ENCODE measurements at regions not wholly inside any gene's neighbourhood (a gene's known extent, or its start where the extent isn't known, plus 50 kb on each side); places are given as distances from the start of the nearest gene placed in this dataset.

DNA sequence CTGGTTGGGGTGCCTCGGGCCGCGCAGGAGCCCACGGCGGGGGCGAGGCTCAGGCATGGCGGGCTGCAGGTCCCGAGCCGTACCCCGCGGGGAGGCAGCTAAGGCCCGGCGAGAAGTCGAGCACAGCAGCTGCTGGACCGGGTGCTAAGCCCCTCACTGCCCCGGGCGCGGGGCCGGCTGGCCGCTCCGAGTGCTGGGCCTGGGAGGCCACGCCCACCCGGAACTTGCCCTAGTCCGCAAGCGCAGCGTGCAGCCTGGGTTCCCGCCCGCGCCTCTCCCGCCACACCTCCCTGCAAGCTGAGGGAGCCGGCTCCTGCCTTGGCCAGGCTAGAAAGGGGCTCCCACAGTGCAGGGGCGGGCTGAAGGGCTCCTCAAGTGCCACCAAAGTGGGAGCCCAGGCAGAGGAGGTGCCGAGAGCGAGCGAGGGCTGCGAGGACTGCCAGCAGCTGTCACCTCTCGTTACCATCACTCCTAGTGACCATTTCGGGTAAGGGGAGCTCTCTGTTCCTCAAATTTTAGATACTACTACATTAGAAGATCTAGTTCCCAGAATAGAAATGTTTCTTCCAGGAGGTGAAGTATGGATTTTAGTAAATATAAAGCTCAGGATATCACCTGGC is 417.0 kb upstream of the AGTR1 start:
- H3K27ac Mint-ChIP-seq (ENCODE audit: low read depth, unreplicated experiment): no peak overlapping the region
- peaks cover 20% of the 10 kb centered on the region for H3K27me3 Mint-ChIP-seq (ENCODE audit: insufficient read depth, unreplicated experiment)
- ChIA-PET CTCF (no interaction called here), POLR2A (no interaction called here)
- no TSS peak for BruUV-seq (replicated peaks)
- no peaks in the 10 kb centered on the region for H3K4me1 Mint-ChIP-seq (ENCODE audit: insufficient read depth, unreplicated experiment)
- no peak for DNase-seq (ENCODE audit: unreplicated experiment)
- TF ChIP-seq, protein P1, sequence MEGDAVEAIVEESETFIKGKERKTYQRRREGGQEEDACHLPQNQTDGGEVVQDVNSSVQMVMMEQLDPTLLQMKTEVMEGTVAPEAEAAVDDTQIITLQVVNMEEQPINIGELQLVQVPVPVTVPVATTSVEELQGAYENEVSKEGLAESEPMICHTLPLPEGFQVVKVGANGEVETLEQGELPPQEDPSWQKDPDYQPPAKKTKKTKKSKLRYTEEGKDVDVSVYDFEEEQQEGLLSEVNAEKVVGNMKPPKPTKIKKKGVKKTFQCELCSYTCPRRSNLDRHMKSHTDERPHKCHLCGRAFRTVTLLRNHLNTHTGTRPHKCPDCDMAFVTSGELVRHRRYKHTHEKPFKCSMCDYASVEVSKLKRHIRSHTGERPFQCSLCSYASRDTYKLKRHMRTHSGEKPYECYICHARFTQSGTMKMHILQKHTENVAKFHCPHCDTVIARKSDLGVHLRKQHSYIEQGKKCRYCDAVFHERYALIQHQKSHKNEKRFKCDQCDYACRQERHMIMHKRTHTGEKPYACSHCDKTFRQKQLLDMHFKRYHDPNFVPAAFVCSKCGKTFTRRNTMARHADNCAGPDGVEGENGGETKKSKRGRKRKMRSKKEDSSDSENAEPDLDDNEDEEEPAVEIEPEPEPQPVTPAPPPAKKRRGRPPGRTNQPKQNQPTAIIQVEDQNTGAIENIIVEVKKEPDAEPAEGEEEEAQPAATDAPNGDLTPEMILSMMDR (IDR thresholded peaks at IDR 0.05; ENCODE audit: unreplicated experiment): no peak
- H3K9me3 Mint-ChIP-seq (ENCODE audit: unreplicated experiment): no peaks in the 10 kb centered on the region
- intact Hi-C loops (cut with micrococcal nuclease): no loop called here
- H3K36me3 Mint-ChIP-seq (ENCODE audit: insufficient read depth, unreplicated experiment): no peaks in the 10 kb centered on the region
- H3K4me3 Mint-ChIP-seq (ENCODE audit: unreplicated experiment): no peak overlapping the region

DNA sequence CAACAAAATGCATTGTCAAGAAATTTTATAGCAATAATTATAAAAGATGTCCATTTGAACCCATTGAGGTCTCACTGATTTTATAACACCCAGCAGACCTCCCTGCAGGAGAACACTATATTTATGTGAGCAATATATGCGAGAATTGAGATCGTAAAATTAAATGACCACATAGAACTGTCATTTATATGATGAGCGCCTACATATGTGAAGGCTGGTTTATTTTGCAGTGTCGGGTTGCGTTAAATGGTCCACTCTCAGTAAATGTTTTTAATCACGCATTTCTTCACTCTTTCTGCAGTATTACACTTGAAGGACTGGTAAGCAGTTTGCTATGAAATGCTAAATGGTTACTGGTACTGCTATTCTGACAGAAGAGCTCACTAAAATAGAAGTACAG is 408.5 kb upstream of the AGTR1 start:
- no peak for DNase-seq (ENCODE audit: unreplicated experiment)
- no peaks in the 10 kb centered on the region for H3K4me1 Mint-ChIP-seq (ENCODE audit: insufficient read depth, unreplicated experiment)
- TF ChIP-seq, protein P1 (IDR thresholded peaks at IDR 0.05; ENCODE audit: unreplicated experiment): no peak
- peaks cover 53% of the 10 kb centered on the region for H3K27me3 Mint-ChIP-seq (ENCODE audit: insufficient read depth, unreplicated experiment)
- intact Hi-C loops (cut with micrococcal nuclease): no loop called here
- no TSS peak for BruUV-seq (replicated peaks)
- H3K27ac Mint-ChIP-seq (ENCODE audit: low read depth, unreplicated experiment): no peak overlapping the region
- CTCF ChIA-PET: no interaction called here
- no peak overlapping the region for H3K4me3 Mint-ChIP-seq (ENCODE audit: unreplicated experiment)
- H3K9me3 Mint-ChIP-seq (ENCODE audit: unreplicated experiment): no peaks in the 10 kb centered on the region
- POLR2A ChIA-PET: no interaction called here
- no peaks in the 10 kb centered on the region for H3K36me3 Mint-ChIP-seq (ENCODE audit: insufficient read depth, unreplicated experiment)

DNA sequence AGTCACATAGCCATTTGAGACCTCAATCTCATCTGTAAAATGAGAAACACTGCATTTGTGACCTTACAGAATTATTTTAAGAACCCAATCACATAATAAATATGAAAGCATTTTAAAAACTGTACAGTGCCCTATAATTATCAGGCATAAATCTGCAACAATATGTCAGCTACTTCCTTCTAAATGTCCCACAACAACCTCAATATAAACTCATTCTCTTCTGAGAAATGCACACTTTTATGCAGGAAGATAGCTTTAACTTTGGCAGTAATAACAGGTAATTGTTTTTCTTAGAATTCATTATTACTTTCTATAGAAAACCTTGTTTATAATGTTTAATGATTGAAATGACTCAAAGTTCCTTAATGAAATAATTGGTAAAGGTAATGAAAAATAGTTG is 400.7 kb upstream of the AGTR1 start:
- no peaks in the 10 kb centered on the region for H3K4me1 Mint-ChIP-seq (ENCODE audit: insufficient read depth, unreplicated experiment)
- H3K27me3 Mint-ChIP-seq (ENCODE audit: insufficient read depth, unreplicated experiment): peaks cover 68% of the 10 kb centered on the region
- no peaks in the 10 kb centered on the region for H3K36me3 Mint-ChIP-seq (ENCODE audit: insufficient read depth, unreplicated experiment)
- no peak for DNase-seq (ENCODE audit: unreplicated experiment)
- no peaks in the 10 kb centered on the region for H3K9me3 Mint-ChIP-seq (ENCODE audit: unreplicated experiment)
- intact Hi-C loops (cut with micrococcal nuclease): no loop called here
- ChIA-PET POLR2A (no interaction called here), CTCF (no interaction called here)
- no peak overlapping the region for H3K4me3 Mint-ChIP-seq (ENCODE audit: unreplicated experiment)
- TF ChIP-seq, protein P1 (IDR thresholded peaks at IDR 0.05; ENCODE audit: unreplicated experiment): no peak
- H3K27ac Mint-ChIP-seq (ENCODE audit: low read depth, unreplicated experiment): no peak overlapping the region
- no TSS peak for BruUV-seq (replicated peaks)

DNA sequence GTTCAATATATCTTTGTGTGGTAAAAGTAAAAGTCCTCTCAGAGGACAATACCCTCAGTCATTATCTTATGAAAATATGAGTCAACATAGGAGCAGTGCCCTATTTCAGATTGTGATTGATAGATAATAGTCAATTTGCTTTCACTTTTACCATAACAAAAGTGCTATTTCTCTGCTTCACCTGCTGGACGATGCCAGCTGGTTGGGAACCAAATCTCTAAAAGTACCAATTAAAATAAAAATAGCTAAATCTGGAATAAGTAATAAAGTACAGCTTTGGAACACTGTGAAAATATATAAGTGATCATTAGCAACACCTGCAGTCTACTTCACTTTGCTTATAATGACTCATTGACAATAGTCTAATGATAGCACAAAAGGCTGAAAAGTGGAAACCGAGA is 390.3 kb upstream of the AGTR1 start:
- H3K36me3 Mint-ChIP-seq (ENCODE audit: insufficient read depth, unreplicated experiment): no peaks in the 10 kb centered on the region
- no peak overlapping the region for H3K27ac Mint-ChIP-seq (ENCODE audit: low read depth, unreplicated experiment)
- POLR2A ChIA-PET: no interaction called here
- no peak overlapping the region for H3K4me3 Mint-ChIP-seq (ENCODE audit: unreplicated experiment)
- H3K9me3 Mint-ChIP-seq (ENCODE audit: unreplicated experiment): no peaks in the 10 kb centered on the region
- no peak for DNase-seq (ENCODE audit: unreplicated experiment)
- CTCF ChIA-PET: interaction anchor here (0.9 kb wide), 1 partner anchor 104 kb away, joined by 3 read pairs; no protein-coding TSS in a partner anchor
- no TSS peak for BruUV-seq (replicated peaks)
- no peaks in the 10 kb centered on the region for H3K4me1 Mint-ChIP-seq (ENCODE audit: insufficient read depth, unreplicated experiment)
- H3K27me3 Mint-ChIP-seq (ENCODE audit: insufficient read depth, unreplicated experiment): peaks cover 20% of the 10 kb centered on the region
- TF ChIP-seq, protein P1 (IDR thresholded peaks at IDR 0.05; ENCODE audit: unreplicated experiment): no peak
- intact Hi-C loops (cut with micrococcal nuclease): loop anchor here (10.0 kb wide), 1 partner anchor 637 kb away; no protein-coding TSS in a partner anchor
